Upper lobe of right lung (tissue), 1 donor: ENCODE measurements at regions not wholly inside any gene's neighbourhood (a gene's known extent, or its start where the extent isn't known, plus 50 kb on each side); places are given as distances from the start of the nearest gene placed in this dataset.

Experiments
- ATAC-seq: fragments of 200-7000 bp; cut with Tn5 transposase; one replicate; pipeline ENCODE4 v1.9.1; 2020; ENCODE audit warnings: mild to moderate bottlenecking, moderate library complexity
- DNase-seq: peaks from one replicate; pipeline ENCODE4 v3.0.0-alpha.2; 2020
- H3K27ac ChIP-seq: fragments of 200-600 bp; one replicate; pipeline ENCODE4 v1.8.0; 2022
- H3K27me3 ChIP-seq: fragments of 200-600 bp; one replicate; pipeline ENCODE4 v1.8.0; 2022; ENCODE audit warnings: mild to moderate bottlenecking
- H3K36me3 ChIP-seq: fragments of 200-600 bp; one replicate; pipeline ENCODE4 v1.8.0; 2022
- H3K4me1 ChIP-seq: fragments of 200-600 bp; one replicate; pipeline ENCODE4 v1.8.0; 2022
- H3K4me3 ChIP-seq: fragments of 200-600 bp; one replicate; pipeline ENCODE4 v1.8.0; 2022; ENCODE audit warnings: mild to moderate bottlenecking
- H3K9me3 ChIP-seq: fragments of 200-600 bp; one replicate; pipeline ENCODE4 v1.8.0; 2022
- intact Hi-C: fragments of 100-400 bp; cut with DNase I; formaldehyde crosslinking; loops from one replicate; pipeline ENCODE4 v1.11.0; 2022
- TF ChIP-seq, protein P1 (sequence below): fragments of 200-600 bp; IDR thresholded peaks from one replicate; pipeline ENCODE4 v1.8.0; 2022; ENCODE audit warnings: antibody characterized with exemption
- donor health status: DM: no; HTN: yes; CAD: no; lungs with severe emphysema.

DNA sequence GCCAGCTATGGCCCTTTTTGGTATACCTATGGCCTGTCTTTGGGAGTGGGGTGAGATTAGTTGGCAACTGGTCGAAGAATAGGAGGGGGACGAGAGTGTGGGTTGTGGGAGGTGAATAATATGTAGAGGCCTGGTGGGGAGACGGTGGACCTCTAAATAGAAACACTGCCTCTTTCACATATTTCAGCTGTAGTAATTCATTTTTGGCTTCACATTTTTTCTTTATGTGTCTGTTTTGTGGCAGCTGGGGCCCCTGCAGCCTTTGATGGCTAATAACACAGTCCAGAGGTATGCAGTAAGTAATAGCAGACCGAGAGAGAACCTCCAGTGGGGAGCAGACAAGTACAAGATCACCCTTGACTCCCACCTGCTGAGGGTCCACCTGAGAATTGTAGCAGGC, 75.9 kb downstream of the HLX start:
- no peaks in the 10 kb centered on the region for H3K36me3 ChIP-seq
- H3K4me1 ChIP-seq, result no peaks in the 10 kb centered on the region
- H3K27me3 ChIP-seq, result no peaks in the 10 kb centered on the region
- no peak for ATAC-seq
- no peaks in the 10 kb centered on the region for H3K9me3 ChIP-seq
- intact Hi-C loops, result no loop called here
- H3K4me3 ChIP-seq, result no peak overlapping the region
- no peak overlapping the region for H3K27ac ChIP-seq
- TF ChIP-seq, protein P1, sequence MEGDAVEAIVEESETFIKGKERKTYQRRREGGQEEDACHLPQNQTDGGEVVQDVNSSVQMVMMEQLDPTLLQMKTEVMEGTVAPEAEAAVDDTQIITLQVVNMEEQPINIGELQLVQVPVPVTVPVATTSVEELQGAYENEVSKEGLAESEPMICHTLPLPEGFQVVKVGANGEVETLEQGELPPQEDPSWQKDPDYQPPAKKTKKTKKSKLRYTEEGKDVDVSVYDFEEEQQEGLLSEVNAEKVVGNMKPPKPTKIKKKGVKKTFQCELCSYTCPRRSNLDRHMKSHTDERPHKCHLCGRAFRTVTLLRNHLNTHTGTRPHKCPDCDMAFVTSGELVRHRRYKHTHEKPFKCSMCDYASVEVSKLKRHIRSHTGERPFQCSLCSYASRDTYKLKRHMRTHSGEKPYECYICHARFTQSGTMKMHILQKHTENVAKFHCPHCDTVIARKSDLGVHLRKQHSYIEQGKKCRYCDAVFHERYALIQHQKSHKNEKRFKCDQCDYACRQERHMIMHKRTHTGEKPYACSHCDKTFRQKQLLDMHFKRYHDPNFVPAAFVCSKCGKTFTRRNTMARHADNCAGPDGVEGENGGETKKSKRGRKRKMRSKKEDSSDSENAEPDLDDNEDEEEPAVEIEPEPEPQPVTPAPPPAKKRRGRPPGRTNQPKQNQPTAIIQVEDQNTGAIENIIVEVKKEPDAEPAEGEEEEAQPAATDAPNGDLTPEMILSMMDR, result no peak
- DNase-seq, result no peak

DNA sequence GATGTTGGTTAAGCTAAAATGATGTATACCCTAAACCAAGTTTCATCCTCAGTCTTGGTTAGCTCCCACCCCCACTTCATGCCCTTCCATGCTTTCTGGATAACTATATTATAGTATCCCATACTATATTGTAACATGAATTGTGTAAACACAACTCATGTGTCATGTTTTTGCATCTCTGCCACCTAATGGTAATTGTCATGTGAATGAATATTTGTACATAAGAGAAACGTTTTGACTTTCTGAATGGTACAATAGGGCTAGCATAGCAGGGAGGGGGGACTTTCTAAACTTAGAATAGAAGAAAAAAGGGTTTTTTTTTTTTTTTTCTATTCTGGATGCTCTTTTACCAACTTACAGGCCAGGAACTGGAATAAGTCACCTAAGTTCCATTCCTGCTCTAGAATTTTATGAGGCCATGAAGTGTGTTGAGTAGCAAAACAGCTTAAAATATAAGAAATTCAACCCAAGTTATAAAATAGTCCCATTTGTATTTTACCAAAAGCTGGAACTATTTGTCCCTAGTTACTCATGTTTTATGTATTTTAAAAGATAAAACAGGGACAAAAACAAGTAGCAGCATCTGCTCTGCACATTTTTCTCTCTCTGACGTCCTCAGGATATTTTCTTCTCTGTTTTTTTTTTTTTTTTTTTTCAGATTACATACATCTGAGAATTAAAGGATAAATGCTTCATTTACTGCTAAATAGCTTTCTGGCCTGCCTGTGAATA, 77.4 kb downstream of the HLX start:
- TF ChIP-seq, protein P1, result no peak
- ATAC-seq, result no peak
- H3K4me1 ChIP-seq, result no peaks in the 10 kb centered on the region
- intact Hi-C loops, result no loop called here
- no peak overlapping the region for H3K4me3 ChIP-seq
- H3K36me3 ChIP-seq, result no peaks in the 10 kb centered on the region
- no peak overlapping the region for H3K27ac ChIP-seq
- H3K9me3 ChIP-seq, result no peaks in the 10 kb centered on the region
- H3K27me3 ChIP-seq, result no peaks in the 10 kb centered on the region
- no peak for DNase-seq

DNA sequence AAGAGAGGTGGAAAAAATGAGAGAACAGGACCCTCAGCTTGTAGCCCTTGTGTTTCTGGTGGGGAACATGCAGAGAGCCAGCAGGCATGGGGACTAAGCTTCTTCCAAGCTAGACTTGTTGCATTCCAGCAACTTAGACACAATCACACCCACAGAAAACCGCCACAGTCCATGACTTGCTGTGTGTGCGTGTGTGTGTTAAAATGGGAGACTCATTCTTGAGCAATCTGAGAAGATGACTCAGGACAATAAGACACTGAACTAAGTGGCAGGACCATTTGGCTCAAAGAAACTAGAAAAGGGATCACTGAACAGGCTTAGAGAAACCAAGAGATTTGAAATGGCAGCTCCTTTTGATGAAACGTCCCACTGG, 78.0 kb downstream of the HLX start:
- intact Hi-C loops, result no loop called here
- ATAC-seq, result peak; percentile 84
- H3K9me3 ChIP-seq, result no peaks in the 10 kb centered on the region
- H3K36me3 ChIP-seq, result no peaks in the 10 kb centered on the region
- H3K27me3 ChIP-seq, result no peaks in the 10 kb centered on the region
- no peak overlapping the region for H3K27ac ChIP-seq
- TF ChIP-seq, protein P1, result no peak
- no peak for DNase-seq
- H3K4me3 ChIP-seq, result no peak overlapping the region
- no peaks in the 10 kb centered on the region for H3K4me1 ChIP-seq

DNA sequence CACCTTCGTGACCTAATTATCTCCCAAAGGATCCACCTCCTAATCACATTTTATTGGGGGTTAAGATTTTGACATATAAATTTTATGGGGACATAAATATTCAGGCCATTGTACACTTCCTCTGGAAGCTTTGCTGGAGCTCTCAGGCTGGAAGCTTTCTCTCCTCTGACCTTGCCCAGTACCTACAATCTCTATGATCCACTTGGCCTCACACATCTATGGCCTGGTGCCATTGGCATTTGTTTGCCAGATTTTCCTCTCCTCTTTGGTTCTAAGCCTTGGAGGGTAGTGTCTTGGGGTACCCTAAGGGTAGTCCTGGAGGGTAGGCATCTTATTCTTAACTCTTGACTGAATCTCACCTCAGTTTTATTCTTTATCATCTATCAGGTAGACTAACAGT, 79.0 kb downstream of the HLX start:
- Histone ChIP-seq H3K4me3 (no peak overlapping the region), H3K4me1 (no peaks in the 10 kb centered on the region), H3K36me3 (no peaks in the 10 kb centered on the region), H3K9me3 (no peaks in the 10 kb centered on the region), H3K27me3 (no peaks in the 10 kb centered on the region), H3K27ac (no peak overlapping the region)
- intact Hi-C loops, result no loop called here
- no peak for ATAC-seq
- no peak for DNase-seq
- TF ChIP-seq, protein P1, result no peak

DNA sequence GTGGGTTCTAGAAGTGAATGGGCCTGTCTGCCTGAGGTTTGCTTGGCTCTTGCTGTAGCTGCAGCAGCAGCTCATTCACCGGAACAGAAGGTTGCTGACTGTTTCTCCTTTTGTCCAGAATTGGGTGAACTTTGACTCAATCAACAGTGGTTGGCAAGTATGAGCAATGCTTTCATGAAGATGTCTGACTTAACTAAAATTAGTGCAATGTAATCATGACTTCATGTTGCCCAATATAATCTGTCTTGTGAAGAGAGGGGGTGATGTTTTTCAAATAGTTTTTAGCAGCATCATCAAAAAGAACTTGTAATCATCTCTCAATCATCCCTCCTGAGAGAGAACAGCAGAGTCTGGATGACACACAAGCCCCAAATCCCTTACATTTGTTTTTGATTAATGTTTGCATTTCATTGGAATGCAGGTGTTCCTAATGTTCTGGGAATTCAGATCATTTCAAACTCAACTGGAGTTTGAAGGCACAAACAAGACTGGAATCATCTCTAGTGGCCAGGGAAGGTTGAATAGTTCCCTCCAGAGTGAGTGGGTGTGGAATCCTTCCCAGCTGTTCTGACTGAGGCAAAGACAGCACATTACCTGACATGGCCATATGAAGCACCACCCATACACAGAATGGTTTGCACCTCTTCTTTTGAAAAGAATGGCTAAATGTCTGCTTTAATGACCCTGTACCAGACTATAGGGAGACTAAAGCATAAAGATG, 82.9 kb downstream of the HLX start:
- ATAC-seq, result peak; percentile 77
- no peak overlapping the region for H3K4me3 ChIP-seq
- intact Hi-C loops, result no loop called here

More for the DNA sequence above, 82.9 kb downstream of the HLX start:
- Histone ChIP-seq H3K27ac (no peak overlapping the region), H3K4me1 (no peaks in the 10 kb centered on the region), H3K27me3 (no peaks in the 10 kb centered on the region), H3K9me3 (no peaks in the 10 kb centered on the region), H3K36me3 (no peaks in the 10 kb centered on the region)
- no peak for DNase-seq
- TF ChIP-seq, protein P1, result no peak
